ENCODE measurements at regions not wholly inside any gene's neighbourhood (a gene's known extent, or its start where the extent isn't known, plus 50 kb on each side); places are given as distances from the start of the nearest gene placed in this dataset.

DNA sequence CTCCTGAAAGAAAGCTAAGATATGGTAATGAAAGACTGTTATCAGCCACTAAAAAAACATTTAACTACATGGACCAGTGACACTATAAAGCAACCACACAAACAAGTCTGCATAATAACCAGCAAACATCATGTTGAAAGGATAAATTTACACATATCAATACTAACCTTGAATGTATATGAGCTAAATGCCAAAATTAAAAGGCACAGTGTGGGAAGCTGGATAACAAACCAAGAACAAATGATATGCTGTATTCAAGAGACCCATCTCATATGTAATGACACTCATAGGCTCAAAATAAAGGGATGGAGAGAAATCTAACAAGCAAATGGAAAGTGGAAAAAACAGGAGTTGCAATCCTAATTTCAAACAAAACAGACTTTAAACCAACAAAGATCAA is 213.1 kb upstream of the CDH2 start:
- no peak overlapping the region for H3K9ac ChIP-seq (ENCODE audit: control insufficient read depth, extremely low read depth, insufficient read depth, low read length)
- no peak overlapping the region for H3K4me2 ChIP-seq (ENCODE audit: control insufficient read depth, extremely low read depth, insufficient read depth, low read depth, low read length)
- H3K79me2 ChIP-seq (ENCODE audit: control insufficient read depth, insufficient read depth, low read length): no peaks in the 10 kb centered on the region
- no peaks in the 10 kb centered on the region for H3K9me1 ChIP-seq (ENCODE audit: control insufficient read depth, extremely low read depth, insufficient read depth, low read length)
- dilution Hi-C loops (cut with MboI; ENCODE audit: extremely low pct_ligation_motif_present, low sequenced_read_pairs): no loop called here
- H2AFZ ChIP-seq (ENCODE audit: control insufficient read depth, low read length): no peak overlapping the region
- TF ChIP-seq, protein P1, sequence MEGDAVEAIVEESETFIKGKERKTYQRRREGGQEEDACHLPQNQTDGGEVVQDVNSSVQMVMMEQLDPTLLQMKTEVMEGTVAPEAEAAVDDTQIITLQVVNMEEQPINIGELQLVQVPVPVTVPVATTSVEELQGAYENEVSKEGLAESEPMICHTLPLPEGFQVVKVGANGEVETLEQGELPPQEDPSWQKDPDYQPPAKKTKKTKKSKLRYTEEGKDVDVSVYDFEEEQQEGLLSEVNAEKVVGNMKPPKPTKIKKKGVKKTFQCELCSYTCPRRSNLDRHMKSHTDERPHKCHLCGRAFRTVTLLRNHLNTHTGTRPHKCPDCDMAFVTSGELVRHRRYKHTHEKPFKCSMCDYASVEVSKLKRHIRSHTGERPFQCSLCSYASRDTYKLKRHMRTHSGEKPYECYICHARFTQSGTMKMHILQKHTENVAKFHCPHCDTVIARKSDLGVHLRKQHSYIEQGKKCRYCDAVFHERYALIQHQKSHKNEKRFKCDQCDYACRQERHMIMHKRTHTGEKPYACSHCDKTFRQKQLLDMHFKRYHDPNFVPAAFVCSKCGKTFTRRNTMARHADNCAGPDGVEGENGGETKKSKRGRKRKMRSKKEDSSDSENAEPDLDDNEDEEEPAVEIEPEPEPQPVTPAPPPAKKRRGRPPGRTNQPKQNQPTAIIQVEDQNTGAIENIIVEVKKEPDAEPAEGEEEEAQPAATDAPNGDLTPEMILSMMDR (optimal IDR thresholded peaks at IDR 0.05 in 1 of 3, IDR thresholded peaks at IDR 0.05 in 1 of 3, conservative IDR thresholded peaks at IDR 0.05 in 1 of 3; ENCODE audit: extremely low read depth in 1 of 3, insufficient read depth in 2 of 3, low read length in 3 of 3): no peak
- no peak for TF ChIP-seq EZH2 (IDR thresholded peaks at IDR 0.05; ENCODE audit: low read length)
- DNase-seq (ENCODE audit: low read depth, low spot score) (no peak), FAIRE-seq (no peak)
- H3K27me3 ChIP-seq (ENCODE audit: control insufficient read depth, extremely low read depth, insufficient read depth, low read length): no peaks in the 10 kb centered on the region
- H3K4me3 ChIP-seq (ENCODE audit: control insufficient read depth in 2 of 3, extremely low read depth in 1 of 3, insufficient read depth in 2 of 3, low read depth in 1 of 3, low read length in 3 of 3): no peak overlapping the region
- H3K9me3 ChIP-seq (ENCODE audit: control insufficient read depth, low read depth, low read length): no peaks in the 10 kb centered on the region
- no peaks in the 10 kb centered on the region for H3K36me3 ChIP-seq (ENCODE audit: control insufficient read depth in 2 of 2, extremely low read depth in 1 of 2, insufficient read depth in 2 of 2, low read length in 2 of 2)
- no peaks in the 10 kb centered on the region for H4K20me1 ChIP-seq (ENCODE audit: control insufficient read depth, extremely low read depth, insufficient read depth, low read length)
- H3K4me1 ChIP-seq (ENCODE audit: control insufficient read depth, extremely low read depth, insufficient read depth, low read length): no peaks in the 10 kb centered on the region
- no peak overlapping the region for H3K27ac ChIP-seq (ENCODE audit: control insufficient read depth, insufficient read depth, low read length)

DNA sequence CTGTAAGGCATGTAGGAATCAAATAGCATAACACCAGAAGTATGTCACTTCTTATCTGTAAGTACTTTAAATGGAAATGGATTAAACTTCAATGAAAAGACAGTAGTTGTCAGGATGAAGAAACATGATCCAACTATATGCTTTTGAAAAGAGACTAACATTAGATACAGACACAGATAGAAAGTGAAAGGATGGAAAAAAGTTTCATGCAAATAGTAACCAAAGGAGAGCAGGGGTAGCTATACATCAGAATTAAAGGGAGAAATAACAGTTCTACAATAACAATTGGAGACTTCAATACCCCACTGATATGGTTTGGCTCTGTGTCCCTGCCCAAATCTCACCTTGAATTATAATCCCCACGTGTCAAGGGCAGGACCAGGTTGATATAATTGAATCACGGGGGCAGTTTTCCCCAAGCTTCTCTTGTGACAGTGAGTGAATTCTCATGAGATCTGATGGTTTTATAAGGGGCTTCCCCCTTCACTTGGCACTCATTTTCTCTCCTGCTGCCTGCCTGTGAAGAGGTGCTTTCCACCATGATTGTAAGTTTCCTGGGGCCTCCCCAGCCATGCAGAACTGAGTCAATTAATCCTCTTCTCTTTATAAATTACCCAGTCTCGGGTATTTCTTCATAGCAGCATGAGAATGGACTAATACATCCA is 205.4 kb upstream of the CDH2 start:
- Histone ChIP-seq H3K9ac (ENCODE audit: control insufficient read depth, extremely low read depth, insufficient read depth, low read length) (no peak overlapping the region), H3K36me3 (ENCODE audit: control insufficient read depth in 2 of 2, extremely low read depth in 1 of 2, insufficient read depth in 2 of 2, low read length in 2 of 2) (no peaks in the 10 kb centered on the region), H3K4me3 (ENCODE audit: control insufficient read depth in 2 of 3, extremely low read depth in 1 of 3, insufficient read depth in 2 of 3, low read depth in 1 of 3, low read length in 3 of 3) (no peak overlapping the region), H3K27me3 (ENCODE audit: control insufficient read depth, extremely low read depth, insufficient read depth, low read length) (no peaks in the 10 kb centered on the region), H3K9me3 (ENCODE audit: control insufficient read depth, low read depth, low read length) (no peaks in the 10 kb centered on the region), H3K27ac (ENCODE audit: control insufficient read depth, insufficient read depth, low read length) (no peak overlapping the region), H4K20me1 (ENCODE audit: control insufficient read depth, extremely low read depth, insufficient read depth, low read length) (no peaks in the 10 kb centered on the region), H3K9me1 (ENCODE audit: control insufficient read depth, extremely low read depth, insufficient read depth, low read length) (no peaks in the 10 kb centered on the region), H2AFZ (ENCODE audit: control insufficient read depth, low read length) (no peak overlapping the region), H3K4me1 (ENCODE audit: control insufficient read depth, extremely low read depth, insufficient read depth, low read length) (no peaks in the 10 kb centered on the region), H3K79me2 (ENCODE audit: control insufficient read depth, insufficient read depth, low read length) (no peaks in the 10 kb centered on the region), H3K4me2 (ENCODE audit: control insufficient read depth, extremely low read depth, insufficient read depth, low read depth, low read length) (no peak overlapping the region)
- dilution Hi-C loops (cut with MboI; ENCODE audit: extremely low pct_ligation_motif_present, low sequenced_read_pairs): no loop called here
- TF ChIP-seq, protein P1 (optimal IDR thresholded peaks at IDR 0.05 in 1 of 3, IDR thresholded peaks at IDR 0.05 in 1 of 3, conservative IDR thresholded peaks at IDR 0.05 in 1 of 3; ENCODE audit: extremely low read depth in 1 of 3, insufficient read depth in 2 of 3, low read length in 3 of 3): no peak
- no peak for TF ChIP-seq EZH2 (IDR thresholded peaks at IDR 0.05; ENCODE audit: low read length)
- no peak for FAIRE-seq
- DNase-seq (ENCODE audit: low read depth, low spot score): no peak

Data from keratinocyte (primary cell).